GM23338 (cell line): ENCODE measurements at regions not wholly inside any gene's neighbourhood (a gene's known extent, or its start where the extent isn't known, plus 50 kb on each side); places are given as distances from the start of the nearest gene placed in this dataset.

Experiments
- ATAC-seq: fragments of 200-7000 bp; cut with Tn5 transposase; 3 replicates; pipeline ENCODE4 v1.9.1; 2020
- DNase-seq: peaks from one replicate; pipeline ENCODE4 v3.0.0-alpha.2; 2015; ENCODE audit warnings: low spot score
- H2AFZ ChIP-seq: fragments of 200-600 bp; sonication (generic); 2 replicates; pipeline ENCODE4 v1.8.0; 2016; ENCODE audit warnings: antibody characterized with exemption, mild to moderate bottlenecking, moderate library complexity
- H3F3A ChIP-seq: fragments of 200-600 bp; sonication (generic); replicated peaks from 2 replicates; pipeline ENCODE4 v1.8.0; 2017; ENCODE audit warnings: antibody characterized with exemption, mixed run types, low read depth
- H3K27ac ChIP-seq: fragments of 200-600 bp; sonication (generic); 2 replicates; pipeline ENCODE4 v1.6.1; 2016; ENCODE audit warnings: low read depth
- H3K27me3 ChIP-seq: fragments of 200-600 bp; sonication (generic); 2 replicates; pipeline ENCODE4 v1.8.0; 2016; ENCODE audit warnings: mild to moderate bottlenecking, mixed run types, moderate library complexity; ENCODE audit not compliant: insufficient read depth
- H3K36me3 ChIP-seq: fragments of 200-600 bp; sonication (generic); 2 replicates; pipeline ENCODE4 v1.8.0; 2016; ENCODE audit warnings: mild to moderate bottlenecking; ENCODE audit not compliant: insufficient read depth
- H3K4me1 ChIP-seq: fragments of 200-600 bp; sonication (generic); 2 replicates; pipeline ENCODE4 v1.8.0; 2016; ENCODE audit warnings: mild to moderate bottlenecking, moderate library complexity; ENCODE audit not compliant: insufficient read depth
- H3K4me2 ChIP-seq: fragments of 200-600 bp; sonication (generic); 2 replicates; pipeline ENCODE4 v1.7.1; 2017; ENCODE audit warnings: mixed run types
- H3K4me3 ChIP-seq: fragments of 200-600 bp; sonication (generic); 2 replicates; pipeline ENCODE4 v1.6.1; 2016; ENCODE audit warnings: mixed run types
- H3K79me2 ChIP-seq: fragments of 200-600 bp; sonication (generic); replicated peaks from 2 replicates; pipeline ENCODE4 v1.8.0; 2017; ENCODE audit warnings: mild to moderate bottlenecking; ENCODE audit not compliant: insufficient read depth
- H3K9me2 ChIP-seq: fragments of 200-600 bp; sonication (generic); 2 replicates; pipeline ENCODE4 v1.8.0; 2017; ENCODE audit not compliant: insufficient read depth
- H4K20me1 ChIP-seq: fragments of 200-600 bp; sonication (generic); replicated peaks from 2 replicates; pipeline ENCODE4 v1.8.0; 2017; ENCODE audit warnings: mild to moderate bottlenecking; ENCODE audit not compliant: insufficient read depth
- H3K27ac Mint-ChIP-seq: 2 replicates; pipeline ENCODE4 v1.8.0; 2020; ENCODE audit warnings: inconsistent platforms, mild to moderate bottlenecking, moderate library complexity, mixed read lengths
- H3K27me3 Mint-ChIP-seq: 3 replicates; pipeline ENCODE4 v1.8.0; 2022; ENCODE audit warnings: low read depth, mild to moderate bottlenecking, moderate library complexity, mixed read lengths, inconsistent platforms; ENCODE audit not compliant: insufficient read depth, poor library complexity
- H3K36me3 Mint-ChIP-seq: 3 replicates; pipeline ENCODE4 v1.8.0; 2021; ENCODE audit warnings: low read depth, mild to moderate bottlenecking, inconsistent platforms, moderate library complexity, mixed read lengths
- H3K4me1 Mint-ChIP-seq: 3 replicates; pipeline ENCODE4 v1.8.0; 2020; ENCODE audit warnings: mild to moderate bottlenecking, inconsistent platforms, mixed read lengths
- H3K4me3 Mint-ChIP-seq: 3 replicates; pipeline ENCODE4 v1.8.0; 2021; ENCODE audit warnings: moderate library complexity, mild to moderate bottlenecking, inconsistent platforms, mixed read lengths
- H3K9me3 Mint-ChIP-seq: 3 replicates; pipeline ENCODE4 v1.8.0; 2020; ENCODE audit warnings: moderate library complexity, mild to moderate bottlenecking, inconsistent platforms, mixed read lengths
- ETS1 ChIP-seq: IDR thresholded peaks from 2 replicates; pipeline ENCODE4 v1.6.1; 2016; ENCODE audit warnings: antibody characterized with exemption
- EZH2 ChIP-seq: fragments of 200-600 bp; sonication (generic); IDR thresholded peaks from one replicate; pipeline ENCODE4 v1.8.0; 2017; ENCODE audit warnings: antibody characterized with exemption, mild to moderate bottlenecking, low read depth; ENCODE audit not compliant: unreplicated experiment
- EZH2phosphoT487 ChIP-seq: fragments of 200-600 bp; sonication (generic); IDR thresholded peaks from one replicate; pipeline ENCODE4 v1.8.1; 2018; ENCODE audit warnings: antibody characterized with exemption; ENCODE audit not compliant: unreplicated experiment
- JUNB ChIP-seq: IDR thresholded peaks from one replicate; pipeline ENCODE4 v1.6.1; 2016; ENCODE audit warnings: antibody characterized with exemption; ENCODE audit not compliant: unreplicated experiment
- NANOG ChIP-seq: IDR thresholded peaks from 2 replicates; pipeline ENCODE4 v1.6.1; 2016; ENCODE audit warnings: antibody characterized with exemption, borderline replicate concordance
- POLR2AphosphoS5 ChIP-seq: IDR thresholded peaks from 2 replicates; pipeline ENCODE4 v1.6.1; 2016; ENCODE audit warnings: antibody characterized with exemption, low read depth
- REST ChIP-seq: IDR thresholded peaks from one replicate; pipeline ENCODE4 v1.6.1; 2018; ENCODE audit warnings: antibody characterized with exemption; ENCODE audit not compliant: unreplicated experiment
- STAT1 ChIP-seq: IDR thresholded peaks from one replicate; pipeline ENCODE4 v1.6.1; 2016; ENCODE audit warnings: antibody characterized with exemption; ENCODE audit not compliant: unreplicated experiment
- ZNF114 ChIP-seq: fragments of 250-450 bp; sonication (Bioruptor Pico); IDR thresholded peaks from 2 replicates; pipeline ENCODE4 v1.5.0; 2020; ENCODE audit warnings: mild to moderate bottlenecking, moderate library complexity
- ZNF331 ChIP-seq: fragments of 250-450 bp; sonication (Bioruptor Pico); IDR thresholded peaks from 2 replicates; pipeline ENCODE4 v1.5.0; 2020; ENCODE audit warnings: low read depth, mild to moderate bottlenecking, moderate library complexity

- no peak for ATAC-seq
Measured at GRCh38 chr1:213657879-213658278, 329.9 kb upstream of the PROX1 start.

DNA sequence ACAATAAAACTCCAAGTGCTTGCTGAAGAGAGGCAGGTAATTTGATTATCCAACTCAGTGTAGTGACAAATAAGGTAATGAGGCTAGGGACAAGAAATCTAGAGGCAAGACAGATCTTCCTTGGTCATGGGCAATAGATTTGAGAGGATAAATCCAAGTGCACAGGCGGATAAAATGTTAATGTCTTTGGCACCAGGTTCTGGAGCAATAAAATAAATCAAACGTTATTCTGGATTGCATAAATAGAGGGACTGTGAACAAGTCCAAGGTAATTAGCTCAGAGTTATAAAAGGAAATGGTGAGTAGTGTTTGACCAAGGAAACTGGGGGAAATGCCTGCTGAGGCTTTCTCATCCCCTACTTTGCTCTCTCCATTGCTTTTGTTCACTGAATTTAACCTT, 329.3 kb upstream of the PROX1 start:
- H3K9me3 Mint-ChIP-seq, result no peaks in the 10 kb centered on the region

More at GRCh38 chr1:213657879-213658278, 329.9 kb upstream of the PROX1 start:
- Histone ChIP-seq H2AFZ (no peak overlapping the region), H3K4me2 (no peak overlapping the region), H3K9me2 (no peaks in the 10 kb centered on the region), H3K27ac (no peak overlapping the region), H3K79me2 (no peaks in the 10 kb centered on the region), H4K20me1 (no peaks in the 10 kb centered on the region), H3F3A (no peaks in the 10 kb centered on the region), H3K27me3 (no peaks in the 10 kb centered on the region), H3K4me1 (peaks cover 5% of the 10 kb centered on the region; the same call in 1 of the 2 replicates), H3K4me3 (no peak overlapping the region), H3K36me3 (no peaks in the 10 kb centered on the region)
- no peak for DNase-seq
- H3K9me3 Mint-ChIP-seq, result no peaks in the 10 kb centered on the region
- peaks cover 3% of the 10 kb centered on the region for H3K4me1 Mint-ChIP-seq
- H3K36me3 Mint-ChIP-seq, result no peaks in the 10 kb centered on the region
- no peaks in the 10 kb centered on the region for H3K27me3 Mint-ChIP-seq
- no peak overlapping the region for H3K27ac Mint-ChIP-seq
- H3K4me3 Mint-ChIP-seq, result no peak overlapping the region
- no peak for TF ChIP-seq STAT1
- no peak for TF ChIP-seq EZH2phosphoT487
- TF ChIP-seq POLR2AphosphoS5, result no peak
- TF ChIP-seq REST, result no peak
- TF ChIP-seq JUNB, result no peak
- no peak for TF ChIP-seq ETS1
- TF ChIP-seq ZNF114, result no peak
- TF ChIP-seq EZH2, result no peak
- TF ChIP-seq NANOG, result no peak

More for the DNA sequence above, 329.3 kb upstream of the PROX1 start:
- no peak overlapping the region for H3K4me2 ChIP-seq
- H3K36me3 ChIP-seq, result no peaks in the 10 kb centered on the region
- H3K9me2 ChIP-seq, result no peaks in the 10 kb centered on the region
- TF ChIP-seq REST (no peak), ZNF331 (CRISPR knock-in tag) (no peak)
- H2AFZ ChIP-seq, result no peak overlapping the region
- no peaks in the 10 kb centered on the region for H3K36me3 Mint-ChIP-seq
- H3K4me3 ChIP-seq, result no peak overlapping the region
- no peak for ATAC-seq
- no peaks in the 10 kb centered on the region for H3F3A ChIP-seq
- no peaks in the 10 kb centered on the region for H3K79me2 ChIP-seq
- DNase-seq, result no peak
- no peaks in the 10 kb centered on the region for H3K27me3 Mint-ChIP-seq
- no peak overlapping the region for H3K4me3 Mint-ChIP-seq
- no peak overlapping the region for H3K27ac Mint-ChIP-seq
- H3K4me1 Mint-ChIP-seq, result peaks cover 3% of the 10 kb centered on the region
- peaks cover 5% of the 10 kb centered on the region; the same call in 1 of the 2 replicates for H3K4me1 ChIP-seq
- no peaks in the 10 kb centered on the region for H4K20me1 ChIP-seq
- H3K27ac ChIP-seq, result no peak overlapping the region
- H3K27me3 ChIP-seq, result no peaks in the 10 kb centered on the region
